Posterior cingulate gyrus (tissue), 11 donors: ENCODE measurements at regions not wholly inside any gene's neighbourhood (a gene's known extent, or its start where the extent isn't known, plus 50 kb on each side); places are given as distances from the start of the nearest gene placed in this dataset.
"Not testable (repeated sequence)": the region's sequence is repeated elsewhere in the genome, so short reads cannot be mapped to it uniquely, and the experiment has no call there.

Experiments
- DNase-seq, 10 donors: peaks; one replicate each; pipeline versions ENCODE4 v3.0.0 to v3.0.0-alpha.2; 2020 to 2021; ENCODE audit warnings: mixed read lengths in 3 of 10
- intact Hi-C: fragments of 100-400 bp; cut with DNase I; formaldehyde crosslinking; loops from one replicate; pipeline ENCODE4 v1.15.1; 2023

DNA sequence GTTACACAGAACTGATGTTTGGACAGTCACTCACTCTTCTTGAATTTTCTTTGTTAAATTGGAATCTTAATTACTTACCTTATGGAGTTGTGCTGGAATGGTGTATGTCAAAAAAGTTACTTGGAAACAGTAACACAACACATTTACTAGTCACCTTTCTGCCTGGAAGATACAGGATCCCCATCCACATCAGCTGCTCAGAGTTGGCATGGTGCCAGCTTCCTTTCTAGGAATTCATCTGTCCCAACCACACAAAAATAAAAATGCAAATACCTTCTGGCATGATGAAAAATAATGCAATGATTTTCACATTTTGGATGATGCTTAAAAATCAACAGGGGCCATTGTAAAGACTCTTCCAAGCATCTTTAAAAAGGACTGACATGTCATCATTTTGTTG, 341.5 kb downstream of the TMEM38B start:
- intact Hi-C loops: no loop called here
- DNase-seq: no peak

- intact Hi-C loops: no loop called here
- no peak for DNase-seq
These were observed 344.1 kb downstream of the TMEM38B start for GRCh38 chr9:106038266-106039001.

DNA sequence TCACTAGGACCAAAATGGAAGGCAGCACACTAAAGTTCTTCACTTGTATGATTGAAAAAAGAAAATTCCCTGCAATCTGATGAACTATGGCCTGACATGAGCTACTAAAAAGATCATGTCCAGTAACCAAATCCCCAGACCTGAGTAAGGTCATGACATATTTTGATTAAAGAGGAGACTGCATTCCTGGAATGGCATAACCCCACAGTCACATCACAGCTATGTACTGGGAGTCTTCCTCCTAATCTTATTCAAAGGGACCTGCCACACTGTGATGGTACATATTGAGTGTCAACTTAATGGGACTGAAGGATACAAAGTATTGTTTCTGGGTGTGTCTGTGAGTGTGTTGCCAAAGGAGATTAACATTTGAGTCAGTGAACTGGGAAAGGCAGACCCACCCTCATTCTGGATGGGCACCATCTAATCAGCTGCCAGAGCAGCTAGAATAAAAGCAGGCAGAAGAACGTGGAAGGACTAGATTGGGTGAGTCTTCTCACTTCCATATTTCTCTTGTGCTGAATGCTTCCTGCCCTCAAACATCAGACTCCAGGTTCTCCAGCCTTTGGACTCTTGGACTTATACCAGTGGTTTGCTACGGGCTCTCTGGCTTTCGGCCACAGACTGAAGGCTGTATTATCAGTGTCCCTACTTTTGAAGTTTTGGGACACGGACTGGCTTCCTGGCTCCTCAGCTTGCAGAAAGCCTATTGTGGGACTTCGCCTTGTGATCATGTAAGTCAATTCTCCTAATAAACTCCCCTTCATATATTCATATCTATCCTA, 345.0 kb downstream of the TMEM38B start:
- no peak for DNase-seq
- intact Hi-C loops: no loop called here

- intact Hi-C loops, DNase-seq: not testable (repeated sequence)
These were observed 347.6 kb downstream of the TMEM38B start for GRCh38 chr9:106041920-106042319.

DNA sequence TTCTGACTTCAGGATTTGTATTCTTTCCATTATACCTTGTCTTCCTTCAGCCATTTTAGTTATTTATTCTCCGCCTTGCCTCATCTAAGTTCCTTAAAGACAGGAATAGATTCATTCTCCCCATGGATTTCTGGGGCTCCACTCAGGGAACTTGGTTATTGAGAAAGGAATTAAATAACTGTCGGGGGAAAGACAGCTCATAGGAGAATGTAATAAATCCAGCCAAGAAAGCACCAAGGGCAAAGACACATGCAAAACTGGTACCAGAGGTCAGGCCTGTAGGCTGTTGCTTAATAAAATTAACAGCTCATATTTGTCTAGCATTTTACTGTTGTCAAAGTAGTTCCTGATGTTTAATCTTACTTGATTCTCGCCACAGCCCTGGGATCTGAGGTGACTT, 357.2 kb downstream of the TMEM38B start:
- no peak for DNase-seq
- intact Hi-C loops: no loop called here

GRCh38 chr9:106052166-106052565, 357.8 kb downstream of the TMEM38B start:
- no peak for DNase-seq
- intact Hi-C loops: no loop called here

DNA sequence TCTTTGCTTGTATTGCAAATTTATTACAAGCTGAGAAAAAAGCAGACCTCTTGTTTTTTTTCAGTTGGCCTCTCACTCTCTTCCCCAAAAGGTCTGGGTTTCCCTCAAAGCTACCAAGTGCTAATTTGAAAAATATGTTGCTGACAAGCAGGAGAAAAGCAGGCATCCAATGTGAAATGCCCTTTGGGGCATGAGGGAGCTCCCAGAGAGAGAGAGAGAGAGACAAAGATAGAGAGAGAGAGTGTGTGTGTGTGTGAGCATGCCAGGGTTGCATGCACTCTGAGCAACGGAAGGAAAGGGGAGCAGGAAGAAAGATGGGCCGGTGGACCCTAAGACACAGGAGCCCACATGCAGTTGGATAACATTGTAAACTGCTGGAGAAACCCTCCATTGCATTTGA, 358.4 kb downstream of the TMEM38B start:
- DNase-seq: no peak
- intact Hi-C loops: no loop called here

DNA sequence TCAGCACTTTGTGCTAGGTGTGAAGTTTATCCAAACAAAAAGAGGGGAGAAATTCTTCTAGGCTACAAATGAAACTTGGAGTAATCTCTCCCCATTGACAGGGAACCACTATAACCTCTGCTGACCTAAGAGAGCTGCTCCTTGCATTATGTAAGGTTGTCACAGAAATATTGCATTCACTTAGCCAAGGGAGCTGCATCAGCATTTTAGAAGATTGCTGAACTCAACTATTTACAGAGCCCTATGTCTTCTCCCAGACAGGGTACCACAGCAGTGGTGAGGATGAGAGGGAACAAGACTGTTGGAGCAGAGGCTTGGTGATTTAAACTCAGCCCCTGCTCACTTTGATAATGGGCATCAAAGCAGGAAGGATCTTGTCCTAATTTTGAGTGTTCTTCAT, 362.0 kb downstream of the TMEM38B start:
- DNase-seq: no peak
- intact Hi-C loops: no loop called here

DNA sequence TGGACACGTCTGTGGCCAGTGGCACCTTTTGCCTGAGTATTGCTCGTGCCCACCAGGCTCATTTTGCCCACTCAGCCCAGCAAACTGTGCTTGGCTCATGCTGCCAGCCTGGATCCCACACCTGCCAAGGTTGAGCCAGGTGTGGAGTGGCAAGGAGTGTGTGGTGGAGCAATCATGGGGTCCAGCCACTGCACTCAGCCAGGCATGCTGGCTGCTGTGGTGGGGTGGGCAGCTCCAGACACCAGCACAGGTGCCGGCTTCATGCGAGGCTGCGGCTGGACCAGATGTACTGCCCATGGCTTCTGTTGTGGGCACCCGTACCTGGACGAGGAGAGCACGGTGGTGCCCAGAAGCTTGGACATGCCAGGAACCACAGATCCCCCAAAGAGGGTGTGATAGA, 364.1 kb downstream of the TMEM38B start:
- DNase-seq: peak in 1 of 10 donors; percentile 82

GRCh38 chr9:106059886-106060285, 365.5 kb downstream of the TMEM38B start:
- intact Hi-C loops: no loop called here
- DNase-seq: peak in 1 of 10 donors; percentile 80

More for the DNA sequence above, 364.1 kb downstream of the TMEM38B start:
- intact Hi-C loops: no loop called here

DNA sequence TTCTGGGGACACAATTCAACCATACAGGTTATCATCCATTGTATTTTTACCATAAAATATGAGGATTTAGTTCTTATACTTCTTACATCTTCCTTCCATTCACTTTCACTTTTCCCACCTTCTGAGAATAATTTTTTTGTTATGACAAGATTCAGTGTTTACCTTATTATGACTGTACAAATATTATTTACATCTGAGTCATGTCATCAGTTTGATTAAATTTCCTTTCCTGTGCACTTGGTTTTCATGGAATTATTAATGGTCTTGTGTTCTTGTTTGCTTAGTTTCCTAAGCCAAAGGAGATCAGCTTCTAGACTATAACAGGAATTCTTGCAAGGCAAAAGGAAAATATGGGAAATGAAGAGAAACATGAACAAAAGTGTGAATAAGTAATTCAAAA, 366.5 kb downstream of the TMEM38B start:
- no peak for DNase-seq
- intact Hi-C loops: no loop called here

GRCh38 chr9:106062250-106062649, 367.9 kb downstream of the TMEM38B start:
- intact Hi-C loops: no loop called here
- DNase-seq: no peak

DNA sequence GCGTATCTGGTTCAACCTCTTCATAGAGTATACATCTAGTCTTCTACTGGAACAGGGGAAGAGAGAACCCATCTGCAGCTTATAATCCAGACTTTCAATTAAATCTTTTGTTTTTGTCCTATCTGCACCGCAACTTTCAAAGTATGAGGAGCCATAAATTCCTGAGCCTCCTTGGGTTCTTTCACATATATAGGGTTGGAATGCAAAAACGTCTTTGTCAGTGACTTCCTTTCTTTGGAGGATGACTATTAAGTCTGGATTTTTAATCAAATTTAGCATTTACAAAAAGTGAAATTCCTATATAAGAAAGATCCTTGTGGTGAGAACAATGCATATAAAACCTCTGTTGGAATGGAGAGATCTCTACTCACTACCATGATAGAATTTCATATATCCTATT, 370.8 kb downstream of the TMEM38B start:
- intact Hi-C loops: no loop called here
- DNase-seq: no peak

- DNase-seq: no peak
- intact Hi-C loops: no loop called here
These were observed 371.4 kb downstream of the TMEM38B start for GRCh38 chr9:106065579-106066214.

- intact Hi-C loops: no loop called here
- no peak for DNase-seq
These were observed 372.7 kb downstream of the TMEM38B start for GRCh38 chr9:106066940-106067524.

DNA sequence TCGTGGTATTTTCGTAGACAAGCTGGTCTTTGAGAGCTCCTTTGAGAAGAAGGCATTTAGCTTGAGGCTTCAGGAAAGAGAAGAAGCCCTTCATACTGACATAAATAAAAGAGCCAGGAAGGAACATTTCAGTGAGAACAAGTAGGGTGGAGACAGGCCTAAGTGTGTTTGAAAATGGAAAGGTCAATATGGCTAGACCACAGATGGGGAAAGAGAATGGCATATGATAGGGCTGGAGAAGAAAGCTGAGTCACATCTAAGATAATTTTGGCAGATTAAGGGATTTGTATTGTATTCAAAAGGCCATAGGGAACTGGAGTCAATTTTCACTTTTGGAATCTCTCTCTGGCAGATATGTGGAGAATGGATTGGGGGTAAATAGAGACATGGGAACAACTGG, 374.9 kb downstream of the TMEM38B start:
- intact Hi-C loops: no loop called here

DNA sequence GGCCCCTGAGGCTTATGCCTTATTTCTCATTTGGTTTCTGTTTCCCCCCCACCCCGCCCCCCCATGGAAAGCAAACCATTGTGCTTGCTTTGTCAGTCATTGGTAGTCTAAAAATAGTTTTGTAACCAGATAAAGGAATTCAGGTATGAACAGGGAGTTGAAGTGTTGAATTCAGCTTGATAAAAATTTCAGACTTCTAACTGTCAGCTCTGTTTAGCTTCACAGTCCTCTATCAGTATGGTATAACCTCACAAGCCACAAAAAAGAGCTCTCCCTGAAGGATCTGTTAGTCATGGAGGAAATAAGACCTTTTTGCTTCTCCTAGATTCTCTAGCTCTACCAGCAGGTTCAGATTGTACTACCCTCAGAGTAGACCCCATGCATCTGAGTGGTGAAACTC, 378.1 kb downstream of the TMEM38B start:
- intact Hi-C loops: no loop called here
- no peak for DNase-seq

More for the DNA sequence above, 374.9 kb downstream of the TMEM38B start:
- DNase-seq: no peak

- intact Hi-C loops: no loop called here
- DNase-seq: no peak
These were observed 379.7 kb downstream of the TMEM38B start for GRCh38 chr9:106074006-106074405.

DNA sequence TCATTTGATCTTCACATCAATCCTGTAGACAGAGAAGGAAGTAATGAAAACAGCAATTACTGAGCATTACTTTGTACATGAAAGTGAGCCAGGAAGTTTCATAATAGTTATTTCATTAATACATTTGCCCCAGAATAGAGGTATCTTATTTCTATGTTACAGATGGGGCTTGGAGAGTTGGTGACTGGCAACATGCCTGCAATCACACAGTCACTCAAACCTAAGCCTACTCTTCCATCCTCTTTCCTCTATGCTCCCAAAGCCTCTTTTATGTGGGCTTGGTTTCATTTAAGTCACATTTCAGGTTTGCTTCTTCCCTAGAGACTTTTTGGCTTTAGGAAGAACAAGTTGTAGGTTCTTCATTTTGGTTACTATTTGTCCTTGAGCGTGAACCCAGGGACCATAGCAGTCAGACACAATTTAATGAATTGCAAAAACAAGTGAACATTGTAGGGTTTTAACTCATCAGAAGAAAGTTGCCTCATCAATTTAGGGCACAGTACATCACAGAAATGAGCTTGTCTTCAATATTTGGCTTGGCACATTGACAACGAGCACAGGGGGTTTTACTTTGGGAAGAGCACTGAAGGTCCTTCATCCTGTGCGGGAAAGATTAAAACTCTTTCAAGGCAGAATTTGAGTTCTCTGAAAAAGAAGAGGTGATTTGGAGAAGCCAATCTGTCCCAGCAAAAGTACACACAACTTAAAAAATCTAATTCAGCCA, 381.1 kb downstream of the TMEM38B start:
- intact Hi-C loops: no loop called here
- DNase-seq: no peak

DNA sequence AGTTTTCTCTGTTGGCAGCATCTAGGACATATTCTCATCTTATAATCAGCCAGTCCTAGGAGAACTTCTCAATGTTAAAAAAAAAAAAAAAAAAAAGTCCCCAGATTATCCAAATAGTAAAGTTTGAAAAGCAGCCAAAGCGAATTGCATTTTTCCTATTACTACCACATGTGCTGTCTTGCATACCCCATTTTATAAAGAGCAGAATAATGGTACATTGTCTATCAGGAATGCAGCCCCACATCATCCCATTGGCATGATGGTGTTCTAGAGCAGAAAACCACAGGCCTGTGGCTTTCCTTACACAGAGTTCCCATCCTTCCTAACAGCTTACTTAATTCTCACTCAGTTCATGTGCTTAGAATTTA, 381.6 kb downstream of the TMEM38B start:
- DNase-seq: no peak
- intact Hi-C loops: no loop called here

GRCh38 chr9:106076711-106077110, 382.4 kb downstream of the TMEM38B start:
- intact Hi-C loops: no loop called here
- DNase-seq: no peak
